SH-SY5Y (cell line): ENCODE measurements at regions not wholly inside any gene's neighbourhood (a gene's known extent, or its start where the extent isn't known, plus 50 kb on each side); places are given as distances from the start of the nearest gene placed in this dataset.

ENCODE experiments used
- GATA2 ChIP-seq: IDR thresholded peaks from 2 replicates; pipeline ENCODE4 v1.6.1; 2011; ENCODE audit warnings: mild to moderate bottlenecking, low read depth, low read length
- GATA3 ChIP-seq: IDR thresholded peaks from 2 replicates; pipeline ENCODE4 v1.6.1; 2011; ENCODE audit warnings: low read depth, mild to moderate bottlenecking, low read length, moderate library complexity

- TF ChIP-seq GATA3 (no peak), GATA2 (no peak)
Measured at GRCh38 chrX:150088042-150088441, 149.8 kb upstream of the EOLA2 start.
